C4-2B (cell line): ENCODE measurements at regions not wholly inside any gene's neighbourhood (a gene's known extent, or its start where the extent isn't known, plus 50 kb on each side); places are given as distances from the start of the nearest gene placed in this dataset.

Experiments
- H3K27ac ChIP-seq: fragments of 450-650 bp; 2 replicates; pipeline ENCODE4 v1.5.1; 2017
- ZFX ChIP-seq: fragments of 450-650 bp; IDR thresholded peaks from 2 replicates; pipeline ENCODE4 v1.6.1; 2017
- TF ChIP-seq, protein P1 (sequence below): fragments of 450-650 bp; conservative IDR thresholded peaks from 2 replicates; pipeline ENCODE4 v1.5.1; 2017; ENCODE audit warnings: mild to moderate bottlenecking

DNA sequence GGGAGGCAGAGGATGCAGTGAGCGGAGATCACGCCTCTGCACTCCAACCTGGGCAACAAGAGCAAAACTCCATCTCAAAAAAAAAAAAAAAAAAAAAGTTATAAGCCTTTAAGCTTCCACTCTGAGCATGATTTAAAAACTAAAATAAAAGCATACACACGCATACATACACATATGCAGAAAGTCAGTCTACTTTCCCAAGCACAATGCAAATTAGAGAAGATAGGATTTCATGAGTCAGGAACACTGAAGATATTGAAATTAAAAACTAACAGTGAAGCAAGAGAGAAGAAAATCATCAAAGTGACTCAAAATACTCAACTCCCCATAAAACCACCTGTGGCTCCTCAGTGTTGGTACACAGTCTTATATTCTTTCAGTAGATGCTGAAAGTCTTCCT is 1009.5 kb upstream of the WWC1 start:
- no peak for TF ChIP-seq ZFX
- TF ChIP-seq, protein P1, sequence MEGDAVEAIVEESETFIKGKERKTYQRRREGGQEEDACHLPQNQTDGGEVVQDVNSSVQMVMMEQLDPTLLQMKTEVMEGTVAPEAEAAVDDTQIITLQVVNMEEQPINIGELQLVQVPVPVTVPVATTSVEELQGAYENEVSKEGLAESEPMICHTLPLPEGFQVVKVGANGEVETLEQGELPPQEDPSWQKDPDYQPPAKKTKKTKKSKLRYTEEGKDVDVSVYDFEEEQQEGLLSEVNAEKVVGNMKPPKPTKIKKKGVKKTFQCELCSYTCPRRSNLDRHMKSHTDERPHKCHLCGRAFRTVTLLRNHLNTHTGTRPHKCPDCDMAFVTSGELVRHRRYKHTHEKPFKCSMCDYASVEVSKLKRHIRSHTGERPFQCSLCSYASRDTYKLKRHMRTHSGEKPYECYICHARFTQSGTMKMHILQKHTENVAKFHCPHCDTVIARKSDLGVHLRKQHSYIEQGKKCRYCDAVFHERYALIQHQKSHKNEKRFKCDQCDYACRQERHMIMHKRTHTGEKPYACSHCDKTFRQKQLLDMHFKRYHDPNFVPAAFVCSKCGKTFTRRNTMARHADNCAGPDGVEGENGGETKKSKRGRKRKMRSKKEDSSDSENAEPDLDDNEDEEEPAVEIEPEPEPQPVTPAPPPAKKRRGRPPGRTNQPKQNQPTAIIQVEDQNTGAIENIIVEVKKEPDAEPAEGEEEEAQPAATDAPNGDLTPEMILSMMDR = no peak
- H3K27ac ChIP-seq = no peak overlapping the region

DNA sequence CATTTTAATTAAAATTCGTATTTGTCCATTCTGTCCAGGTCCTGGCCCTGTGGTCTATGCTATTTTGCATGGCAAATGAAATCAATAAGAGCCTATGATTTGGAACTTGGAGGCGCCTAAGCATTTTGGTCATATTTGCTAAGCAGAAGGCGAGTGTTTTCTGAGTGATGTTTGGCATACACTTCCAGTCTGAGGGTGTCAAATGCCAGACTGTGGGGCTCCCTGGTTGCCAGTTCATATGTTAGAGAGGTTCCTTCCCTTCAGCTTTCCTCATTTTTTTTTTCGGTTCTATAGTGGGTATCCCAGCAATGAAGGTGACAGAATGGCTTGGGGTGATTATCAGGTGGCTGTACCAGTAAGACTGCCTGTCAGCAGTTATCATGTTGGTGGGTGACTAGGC is 1007.8 kb upstream of the WWC1 start:
- TF ChIP-seq, protein P1 = no peak
- TF ChIP-seq ZFX = no peak
- H3K27ac ChIP-seq = no peak overlapping the region

DNA sequence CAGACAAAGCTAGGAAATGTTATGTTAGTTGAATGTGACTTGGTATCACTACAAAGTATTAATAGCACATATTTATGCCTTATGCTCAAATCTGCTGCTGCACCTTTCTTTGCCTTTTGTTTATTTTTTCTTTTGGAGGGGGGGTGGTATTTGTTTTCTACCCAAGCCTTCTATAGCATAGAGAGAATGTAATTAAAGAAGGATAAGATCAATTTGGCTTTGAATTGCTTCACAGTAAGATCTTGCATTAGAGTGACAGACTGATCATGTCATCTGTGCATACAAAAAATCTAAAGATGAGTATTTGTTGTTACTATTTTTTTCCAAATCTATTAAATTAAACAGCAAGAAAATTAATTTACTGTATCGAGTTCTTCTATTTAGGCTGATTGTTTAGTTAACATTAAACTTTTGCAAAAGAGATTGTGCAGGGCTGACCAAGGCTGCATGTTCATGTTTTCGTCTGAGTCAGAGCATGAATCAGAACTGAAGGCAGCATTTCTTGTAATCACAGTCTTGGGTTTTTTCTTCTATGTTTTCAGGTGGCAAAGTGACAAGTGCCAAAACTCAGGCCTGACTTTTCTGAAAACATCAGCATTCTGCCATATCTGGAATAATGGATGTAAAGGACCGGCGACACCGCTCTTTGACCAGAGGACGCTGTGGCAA is 1007.1 kb upstream of the WWC1 start:
- H3K27ac ChIP-seq = no peak overlapping the region

DNA sequence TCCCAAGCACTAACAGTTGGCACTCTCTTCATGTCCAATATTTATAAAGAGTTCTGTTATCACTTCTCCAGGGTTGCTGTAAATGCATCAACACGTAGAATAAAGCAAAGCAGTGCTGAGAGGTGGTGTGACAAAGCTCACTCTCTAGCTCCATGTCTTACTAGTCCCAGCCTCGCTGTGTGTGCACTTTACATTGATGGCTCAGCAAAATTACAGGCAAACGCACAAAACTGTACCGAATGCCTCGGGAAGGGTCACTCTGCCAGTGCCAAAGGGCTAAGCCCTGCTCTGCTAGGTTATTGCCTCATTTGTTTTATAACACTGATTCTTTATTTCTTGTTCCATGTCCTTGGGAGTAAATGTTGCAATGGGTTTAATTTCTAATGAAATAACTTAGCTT is 1005.9 kb upstream of the WWC1 start:
- no peak overlapping the region for H3K27ac ChIP-seq
- TF ChIP-seq, protein P1 = no peak
- no peak for TF ChIP-seq ZFX

More for the DNA sequence above, 1007.1 kb upstream of the WWC1 start:
- no peak for TF ChIP-seq ZFX
- TF ChIP-seq, protein P1 = no peak

DNA sequence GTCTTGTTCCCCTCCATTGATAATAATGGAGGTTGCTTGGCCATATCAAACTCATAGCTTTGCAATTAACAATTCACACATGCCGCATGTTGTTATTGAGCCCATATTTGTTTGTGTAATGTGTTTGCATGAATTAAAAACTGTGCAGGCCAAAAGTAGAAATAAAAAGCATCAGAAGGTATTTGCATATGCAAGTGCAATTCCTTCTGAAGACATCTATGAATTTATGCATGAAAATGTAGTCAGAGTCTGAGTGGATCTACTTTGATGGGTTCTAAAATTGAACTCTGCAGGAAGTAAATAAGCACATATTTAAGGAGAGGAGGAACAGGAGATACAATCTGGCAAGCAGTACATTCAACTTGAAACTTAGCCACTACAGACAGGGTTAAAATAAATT is 1004.6 kb upstream of the WWC1 start:
- H3K27ac ChIP-seq = no peak overlapping the region
- TF ChIP-seq, protein P1 = no peak

DNA sequence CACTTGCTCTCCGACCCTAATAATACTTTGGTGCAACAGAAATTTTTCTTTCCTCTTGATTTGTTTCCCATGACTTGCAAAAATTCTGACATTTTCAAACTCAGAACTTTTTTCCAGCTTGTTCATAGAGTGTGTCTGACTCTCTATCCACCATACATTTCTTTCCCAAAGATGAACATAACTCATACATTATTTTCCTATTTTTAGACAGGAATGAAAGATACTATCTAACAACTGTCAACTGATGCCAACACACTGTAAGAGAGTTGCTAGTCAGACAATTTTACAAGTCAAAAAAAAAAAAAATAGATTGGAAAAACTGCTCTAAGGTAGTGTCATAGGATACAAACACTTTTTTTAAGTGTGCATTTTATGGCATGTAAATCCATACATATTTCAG is 1001.0 kb upstream of the WWC1 start:
- no peak overlapping the region for H3K27ac ChIP-seq
- TF ChIP-seq ZFX = no peak
- TF ChIP-seq, protein P1 = no peak

DNA sequence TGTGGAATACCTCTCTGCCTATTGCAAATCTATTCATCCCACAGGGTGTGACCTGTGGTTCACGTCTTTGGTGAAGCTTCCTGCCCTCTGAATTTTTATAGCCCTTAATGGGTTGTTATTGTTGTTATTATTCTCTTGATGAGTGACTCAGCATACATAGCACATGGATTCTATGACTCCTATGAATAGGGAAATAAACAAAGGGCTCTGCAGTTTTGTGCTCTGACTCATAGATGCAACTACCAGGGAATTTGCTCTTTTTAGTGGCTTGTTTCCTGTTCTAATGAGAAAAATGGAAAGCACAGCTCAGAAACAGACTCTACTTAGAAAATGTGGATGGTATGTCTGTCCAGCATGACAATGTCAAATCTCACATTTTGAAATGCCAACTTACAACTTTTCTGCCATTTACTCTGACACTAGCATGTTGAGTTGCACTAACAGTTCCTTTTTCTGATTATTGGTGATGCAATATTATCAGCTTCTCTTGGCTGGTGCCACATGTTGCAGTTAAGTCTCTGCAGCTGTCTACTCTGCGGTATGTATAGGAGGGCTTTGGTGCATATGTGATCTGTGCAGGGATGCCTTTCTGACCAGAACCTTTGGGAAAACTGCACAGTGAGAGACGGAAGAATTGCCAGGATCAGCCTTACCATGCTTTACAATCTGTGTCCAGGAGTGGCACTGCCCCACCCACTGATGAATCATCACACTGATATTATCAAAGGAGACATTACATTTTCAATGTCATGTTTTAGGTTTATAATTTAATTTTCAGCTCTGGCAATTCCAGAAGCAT is 996.4 kb upstream of the WWC1 start:
- TF ChIP-seq, protein P1 = no peak
- no peak for TF ChIP-seq ZFX
- no peak overlapping the region for H3K27ac ChIP-seq
